CD4-positive, CD25-positive, alpha-beta regulatory T cell (primary cell): ENCODE measurements at regions not wholly inside any gene's neighbourhood (a gene's known extent, or its start where the extent isn't known, plus 50 kb on each side); places are given as distances from the start of the nearest gene placed in this dataset.

ENCODE experiments used
- ATAC-seq, 2 donors: fragments of 150-1000 bp; cut with Tn5 transposase; one replicate each; pipeline ENCODE4 v1.10.0; 2021; ENCODE audit warnings: low read depth in 2 of 2, moderate number of reproducible peaks in 2 of 2, moderate library complexity in 1 of 2
- DNase-seq, 3 donors: peaks; one replicate each; pipeline versions ENCODE4 v3.0.0 to v3.0.0-alpha.2; 2012 to 2022; ENCODE audit warnings: mixed read lengths in 1 of 3
- H3K27ac ChIP-seq: one replicate; pipeline ENCODE4 v1.7.0; 2013; ENCODE audit warnings: mild to moderate bottlenecking, low read length; ENCODE audit not compliant: insufficient read depth, poor library complexity, severe bottlenecking
- H3K27me3 ChIP-seq: one replicate; pipeline ENCODE4 v1.7.0; 2013; ENCODE audit warnings: low read length; ENCODE audit not compliant: control insufficient read depth, insufficient read depth
- H3K36me3 ChIP-seq: one replicate; pipeline ENCODE4 v1.7.0; 2013; ENCODE audit warnings: mild to moderate bottlenecking, low read length, moderate library complexity; ENCODE audit not compliant: control insufficient read depth, insufficient read depth
- H3K4me1 ChIP-seq: 2 replicates; pipeline ENCODE4 v1.7.0; 2013; ENCODE audit warnings: mild to moderate bottlenecking, low read length; ENCODE audit not compliant: insufficient read depth, control insufficient read depth, poor library complexity, severe bottlenecking
- H3K4me3 ChIP-seq: one replicate; pipeline ENCODE4 v1.7.0; 2013; ENCODE audit warnings: low read depth, mild to moderate bottlenecking, low read length, moderate library complexity
- H3K9me3 ChIP-seq, 2 experiments: 1 replicate in 1 of 2; 2 replicates in 1 of 2; pipeline ENCODE4 v1.7.0; 2013; ENCODE audit warnings: low read length in 2 of 2, mild to moderate bottlenecking in 1 of 2, moderate library complexity in 1 of 2; ENCODE audit not compliant: control insufficient read depth in 2 of 2
- H3K27ac Mint-ChIP-seq, 3 donors: one replicate each; pipeline ENCODE4 v1.8.0; 2020 to 2022; ENCODE audit warnings: mild to moderate bottlenecking in 3 of 3, mixed read lengths in 3 of 3, moderate library complexity in 2 of 3
- H3K27me3 Mint-ChIP-seq: one replicate; pipeline ENCODE4 v1.8.0; 2022; ENCODE audit warnings: mild to moderate bottlenecking, mixed read lengths
- H3K36me3 Mint-ChIP-seq: one replicate; pipeline ENCODE4 v1.8.0; 2020; ENCODE audit warnings: mixed read lengths
- H3K4me1 Mint-ChIP-seq, 4 donors: one replicate each; pipeline ENCODE4 v1.8.0; 2020 to 2022; ENCODE audit warnings: mixed read lengths in 4 of 4, mild to moderate bottlenecking in 1 of 4
- H3K4me3 Mint-ChIP-seq, 4 donors: one replicate each; pipeline ENCODE4 v1.8.0; 2020 to 2022; ENCODE audit warnings: mild to moderate bottlenecking in 4 of 4, mixed read lengths in 4 of 4, moderate library complexity in 3 of 4
- H3K9me3 Mint-ChIP-seq, 7 donors: one replicate each; pipeline ENCODE4 v1.8.0; 2020 to 2022; ENCODE audit warnings: mixed read lengths in 7 of 7, mild to moderate bottlenecking in 3 of 7, moderate library complexity in 2 of 7

DNA sequence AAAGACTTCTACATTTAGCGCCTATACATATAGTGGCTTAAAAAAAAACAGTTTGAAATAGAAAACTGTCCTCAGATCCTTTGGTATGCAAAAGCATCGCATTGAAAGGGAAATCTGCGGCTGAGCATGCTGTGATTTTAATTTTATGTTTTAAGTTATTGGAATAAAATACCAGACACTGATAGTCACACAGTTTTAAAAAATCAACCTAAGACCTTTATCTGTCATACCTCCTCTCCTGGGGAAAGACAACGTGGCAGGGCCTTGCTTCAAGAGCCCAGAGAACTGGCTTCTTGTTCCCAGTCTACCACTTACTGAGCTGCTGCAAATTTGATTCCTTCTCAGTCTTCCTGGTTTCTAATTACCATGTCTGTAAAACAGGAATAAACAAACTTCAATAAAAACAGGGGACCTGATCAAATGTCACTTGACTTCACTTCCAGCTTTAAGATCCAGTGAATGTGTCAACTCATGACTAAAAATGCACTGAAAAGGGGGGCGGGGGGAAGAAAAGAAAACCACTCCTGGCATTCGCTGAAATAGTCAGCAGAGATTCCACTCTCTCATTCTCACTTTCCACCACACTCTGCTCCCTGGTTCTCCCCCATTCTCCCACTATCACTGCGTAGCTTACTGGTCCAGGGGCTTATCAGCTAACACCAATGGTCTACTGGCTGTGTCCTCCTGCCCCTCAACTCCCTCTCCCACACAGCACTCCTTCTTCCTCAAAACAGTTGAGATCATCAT is 494.7 kb upstream of the MARCKS start:
- H3K36me3 Mint-ChIP-seq, result no peaks in the 10 kb centered on the region
- DNase-seq, result no peak
- H3K27ac ChIP-seq, result no peak overlapping the region

GRCh38 chr6:113363048-113363798 is 493.9 kb upstream of the MARCKS start:
- Histone ChIP-seq H3K4me3 (no peak overlapping the region), H3K36me3 (no peaks in the 10 kb centered on the region), H3K27me3 (no peaks in the 10 kb centered on the region), H3K9me3 (no peaks in the 10 kb centered on the region), H3K27ac (no peak overlapping the region), H3K4me1 (no peaks in the 10 kb centered on the region)
- Mint-ChIP-seq H3K36me3 (no peaks in the 10 kb centered on the region), H3K4me3 (no peak overlapping the region), H3K27me3 (no peaks in the 10 kb centered on the region), H3K4me1 (no peaks in the 10 kb centered on the region), H3K9me3 (peaks cover 0 to 3% (median 0%) of the 10 kb centered on the region in 7 donors), H3K27ac (no peak overlapping the region)
- DNase-seq, result no peak
- no peak for ATAC-seq

More for the DNA sequence above, 494.7 kb upstream of the MARCKS start:
- no peaks in the 10 kb centered on the region for H3K27me3 ChIP-seq
- H3K9me3 Mint-ChIP-seq, result peaks cover 0 to 4% (median 0%) of the 10 kb centered on the region in 7 donors
- no peaks in the 10 kb centered on the region for H3K4me1 ChIP-seq
- H3K4me3 Mint-ChIP-seq, result no peak overlapping the region
- H3K27me3 Mint-ChIP-seq, result no peaks in the 10 kb centered on the region
- H3K4me1 Mint-ChIP-seq, result no peaks in the 10 kb centered on the region
- H3K36me3 ChIP-seq, result no peaks in the 10 kb centered on the region
- H3K9me3 ChIP-seq, result no peaks in the 10 kb centered on the region
- H3K4me3 ChIP-seq, result no peak overlapping the region
- ATAC-seq, result no peak
- H3K27ac Mint-ChIP-seq, result no peak overlapping the region

DNA sequence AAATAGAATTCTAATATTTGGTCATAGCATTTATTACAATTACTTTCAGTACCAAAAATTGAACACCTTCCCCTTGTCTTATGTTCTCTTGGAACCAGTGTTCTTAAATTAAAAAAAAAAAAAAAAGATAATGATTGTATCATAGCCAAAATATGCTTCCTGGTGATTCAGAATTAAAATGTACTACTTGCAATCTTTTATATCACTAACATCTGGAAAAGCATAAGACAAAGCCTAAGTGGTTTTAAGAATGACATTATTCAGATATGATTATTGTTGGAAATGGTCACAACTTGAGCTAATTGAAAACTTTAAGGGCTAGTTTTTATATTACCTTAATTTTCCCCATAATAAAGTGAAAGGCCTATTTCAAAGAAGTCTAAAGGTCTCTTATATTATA is 493.3 kb upstream of the MARCKS start:
- Histone ChIP-seq H3K36me3 (no peaks in the 10 kb centered on the region), H3K4me3 (no peak overlapping the region), H3K9me3 (no peaks in the 10 kb centered on the region), H3K27me3 (no peaks in the 10 kb centered on the region), H3K27ac (no peak overlapping the region), H3K4me1 (no peaks in the 10 kb centered on the region)
- ATAC-seq, result no peak
- no peak for DNase-seq
- Mint-ChIP-seq H3K27ac (no peak overlapping the region), H3K27me3 (no peaks in the 10 kb centered on the region), H3K36me3 (no peaks in the 10 kb centered on the region), H3K4me3 (no peak overlapping the region), H3K4me1 (no peaks in the 10 kb centered on the region), H3K9me3 (peaks cover 0 to 4% (median 0%) of the 10 kb centered on the region in 7 donors)

DNA sequence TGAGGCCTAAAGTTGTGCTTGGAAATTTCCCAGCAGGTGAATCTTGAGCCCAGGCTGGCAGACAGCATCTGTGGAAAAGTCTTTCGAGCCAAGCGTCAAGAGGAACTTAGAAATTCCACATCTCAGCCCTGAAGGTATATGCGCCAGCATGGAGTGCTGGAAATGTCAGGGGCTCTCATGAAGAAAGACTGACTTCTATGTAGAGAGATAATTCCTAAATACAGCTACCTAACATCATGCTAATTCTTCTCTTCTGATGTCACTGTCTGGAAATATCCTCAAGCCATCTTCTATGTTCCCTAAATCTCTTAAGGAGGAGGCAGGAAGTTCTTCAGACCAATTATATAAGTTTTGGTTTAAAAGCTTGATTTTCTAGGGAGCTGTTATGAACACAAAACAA is 492.4 kb upstream of the MARCKS start:
- Histone ChIP-seq H3K4me1 (no peaks in the 10 kb centered on the region), H3K36me3 (no peaks in the 10 kb centered on the region), H3K27ac (no peak overlapping the region), H3K9me3 (no peaks in the 10 kb centered on the region), H3K27me3 (no peaks in the 10 kb centered on the region), H3K4me3 (no peak overlapping the region)
- Mint-ChIP-seq H3K9me3 (peaks cover 0 to 4% (median 0%) of the 10 kb centered on the region in 7 donors), H3K4me3 (no peak overlapping the region), H3K27me3 (no peaks in the 10 kb centered on the region), H3K27ac (no peak overlapping the region), H3K4me1 (no peaks in the 10 kb centered on the region), H3K36me3 (no peaks in the 10 kb centered on the region)
- no peak for DNase-seq
- ATAC-seq, result no peak

DNA sequence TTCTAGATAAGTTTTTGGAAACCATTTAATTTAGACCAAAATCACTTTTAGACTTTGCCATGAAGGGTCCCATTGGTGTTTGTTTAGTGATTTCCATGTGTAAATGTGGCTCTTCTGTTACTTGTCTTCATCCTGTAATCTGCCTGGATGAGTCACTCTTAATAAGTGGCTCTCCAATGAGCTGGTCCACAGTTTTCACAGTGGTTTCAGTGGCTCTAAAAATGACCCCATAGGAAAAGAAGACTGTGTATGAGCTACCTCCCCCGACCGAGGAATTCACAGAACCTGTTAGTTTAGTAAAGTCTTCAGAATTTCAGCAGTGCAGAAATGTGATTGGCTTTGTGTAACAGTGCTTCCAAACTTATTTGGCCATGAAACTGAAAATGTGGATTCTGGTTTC is 492.0 kb upstream of the MARCKS start:
- DNase-seq, result no peak

DNA sequence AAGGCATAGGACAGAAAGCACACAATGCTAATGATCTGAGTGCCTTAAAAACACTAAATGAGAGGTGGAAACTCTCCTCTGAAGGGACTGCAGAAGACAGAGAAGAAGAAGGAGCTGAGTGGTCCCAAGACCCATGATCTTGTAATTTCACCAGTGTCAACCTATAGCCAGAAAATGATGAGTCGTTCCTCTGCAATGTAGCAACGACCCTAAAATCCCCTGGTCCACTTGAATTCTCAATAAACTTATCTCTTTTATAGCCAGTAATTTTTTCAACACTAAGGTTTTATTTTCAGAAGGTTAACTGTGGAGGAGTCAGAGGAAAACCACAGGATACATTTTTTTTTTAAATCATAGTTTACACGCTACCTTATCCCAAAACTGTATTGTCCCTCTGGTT is 490.6 kb upstream of the MARCKS start:
- Mint-ChIP-seq H3K27me3 (no peaks in the 10 kb centered on the region), H3K4me1 (no peaks in the 10 kb centered on the region), H3K27ac (no peak overlapping the region), H3K36me3 (no peaks in the 10 kb centered on the region), H3K4me3 (no peak overlapping the region), H3K9me3 (peaks cover 0 to 4% (median 0%) of the 10 kb centered on the region in 7 donors)
- DNase-seq, result no peak
- no peaks in the 10 kb centered on the region for H3K4me1 ChIP-seq
- H3K9me3 ChIP-seq, result no peaks in the 10 kb centered on the region
- no peaks in the 10 kb centered on the region for H3K36me3 ChIP-seq
- H3K4me3 ChIP-seq, result no peak overlapping the region
- ATAC-seq, result no peak
- no peak overlapping the region for H3K27ac ChIP-seq
- no peaks in the 10 kb centered on the region for H3K27me3 ChIP-seq

More for the DNA sequence above, 492.0 kb upstream of the MARCKS start:
- no peaks in the 10 kb centered on the region for H3K9me3 ChIP-seq
- H3K36me3 Mint-ChIP-seq, result no peaks in the 10 kb centered on the region
- no peaks in the 10 kb centered on the region for H3K27me3 Mint-ChIP-seq
- no peak overlapping the region for H3K4me3 ChIP-seq
- no peaks in the 10 kb centered on the region for H3K4me1 Mint-ChIP-seq
- no peak for ATAC-seq
- H3K27ac Mint-ChIP-seq, result no peak overlapping the region
- H3K27me3 ChIP-seq, result no peaks in the 10 kb centered on the region
- no peak overlapping the region for H3K27ac ChIP-seq
- no peaks in the 10 kb centered on the region for H3K4me1 ChIP-seq
- H3K4me3 Mint-ChIP-seq, result no peak overlapping the region
- peaks cover 0 to 4% (median 0%) of the 10 kb centered on the region in 7 donors for H3K9me3 Mint-ChIP-seq
- no peaks in the 10 kb centered on the region for H3K36me3 ChIP-seq

GRCh38 chr6:113370508-113371502 is 486.3 kb upstream of the MARCKS start:
- no peaks in the 10 kb centered on the region for H3K36me3 Mint-ChIP-seq
- ATAC-seq, result no peak

More at GRCh38 chr6:113370508-113371502, 486.3 kb upstream of the MARCKS start:
- H3K9me3 ChIP-seq, result no peaks in the 10 kb centered on the region
- H3K4me1 ChIP-seq, result no peaks in the 10 kb centered on the region
- no peak overlapping the region for H3K4me3 ChIP-seq
- no peak for DNase-seq
- H3K27ac ChIP-seq, result no peak overlapping the region
- no peaks in the 10 kb centered on the region for H3K36me3 ChIP-seq
- Mint-ChIP-seq H3K27ac (no peak overlapping the region), H3K9me3 (peaks cover 0 to 4% (median 0%) of the 10 kb centered on the region in 7 donors), H3K4me1 (no peaks in the 10 kb centered on the region), H3K4me3 (no peak overlapping the region), H3K27me3 (no peaks in the 10 kb centered on the region)
- H3K27me3 ChIP-seq, result no peaks in the 10 kb centered on the region
